ENCODE measurements at regions not wholly inside any gene's neighbourhood (a gene's known extent, or its start where the extent isn't known, plus 50 kb on each side); places are given as distances from the start of the nearest gene placed in this dataset.
"Not testable (repeated sequence)": the region's sequence is repeated elsewhere in the genome, so short reads cannot be mapped to it uniquely, and the experiment has no call there.

DNA sequence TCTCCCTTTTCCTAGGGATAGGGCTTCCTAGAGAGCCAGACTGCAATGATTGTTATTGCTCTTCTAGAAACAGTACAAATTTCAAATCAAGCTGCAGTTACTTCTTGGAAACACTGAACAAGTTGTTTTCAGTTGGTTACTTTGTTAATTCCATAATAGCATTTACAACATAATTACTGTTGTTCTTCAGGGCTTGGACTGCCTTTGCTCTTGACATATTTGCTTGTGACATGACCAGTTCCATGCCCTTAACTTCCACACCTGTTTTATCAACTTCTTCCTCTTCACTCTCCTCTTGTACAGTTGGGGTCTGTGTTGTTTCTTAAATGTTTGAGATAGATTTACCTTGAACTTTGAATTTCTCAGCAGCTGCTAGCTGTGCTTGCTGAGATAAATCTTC lies 104.4 kb downstream of the SEC23IP start:
- DNase-seq (ENCODE audit: low read depth): no peak

DNA sequence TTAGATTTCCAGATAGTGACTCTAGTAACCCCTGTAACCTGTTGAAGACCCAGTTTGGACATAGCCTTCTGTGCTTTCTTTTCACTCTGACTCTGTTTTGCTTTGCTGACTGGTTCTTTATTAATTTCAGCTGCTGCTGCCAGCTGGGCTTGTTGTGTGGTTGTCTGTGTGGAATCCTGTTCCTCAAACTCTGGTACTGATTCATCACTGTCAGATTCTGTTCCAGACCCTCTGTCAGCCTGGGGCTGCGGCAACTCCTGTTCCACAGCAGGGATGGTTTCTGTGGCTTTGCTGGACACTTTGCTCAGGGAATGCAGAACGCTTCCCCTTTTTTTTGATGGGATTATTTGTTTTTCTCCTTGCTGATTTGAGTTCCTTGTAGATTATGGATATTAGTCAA lies 104.9 kb downstream of the SEC23IP start:
- DNase-seq (ENCODE audit: low read depth): no peak

DNA sequence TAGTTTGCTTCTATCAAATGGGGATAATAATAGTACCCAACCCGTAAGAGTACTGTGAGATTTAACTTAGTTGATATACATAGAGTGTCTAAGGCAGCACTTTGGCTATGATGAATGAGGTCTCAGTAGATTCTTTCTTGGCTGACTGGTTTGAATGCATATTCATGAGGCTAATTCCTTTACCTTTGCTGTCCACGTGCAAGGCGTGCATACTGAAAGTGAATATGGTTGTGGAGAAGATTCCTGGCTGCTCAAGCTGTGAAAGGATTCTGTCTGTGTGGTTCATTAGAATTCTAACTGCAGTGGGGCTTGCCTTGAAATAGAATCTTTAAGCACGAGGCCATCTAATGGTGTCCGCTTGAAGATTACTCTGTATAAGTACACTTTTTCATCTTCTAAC lies 110.3 kb downstream of the SEC23IP start:
- DNase-seq (ENCODE audit: low read depth): no peak

DNA sequence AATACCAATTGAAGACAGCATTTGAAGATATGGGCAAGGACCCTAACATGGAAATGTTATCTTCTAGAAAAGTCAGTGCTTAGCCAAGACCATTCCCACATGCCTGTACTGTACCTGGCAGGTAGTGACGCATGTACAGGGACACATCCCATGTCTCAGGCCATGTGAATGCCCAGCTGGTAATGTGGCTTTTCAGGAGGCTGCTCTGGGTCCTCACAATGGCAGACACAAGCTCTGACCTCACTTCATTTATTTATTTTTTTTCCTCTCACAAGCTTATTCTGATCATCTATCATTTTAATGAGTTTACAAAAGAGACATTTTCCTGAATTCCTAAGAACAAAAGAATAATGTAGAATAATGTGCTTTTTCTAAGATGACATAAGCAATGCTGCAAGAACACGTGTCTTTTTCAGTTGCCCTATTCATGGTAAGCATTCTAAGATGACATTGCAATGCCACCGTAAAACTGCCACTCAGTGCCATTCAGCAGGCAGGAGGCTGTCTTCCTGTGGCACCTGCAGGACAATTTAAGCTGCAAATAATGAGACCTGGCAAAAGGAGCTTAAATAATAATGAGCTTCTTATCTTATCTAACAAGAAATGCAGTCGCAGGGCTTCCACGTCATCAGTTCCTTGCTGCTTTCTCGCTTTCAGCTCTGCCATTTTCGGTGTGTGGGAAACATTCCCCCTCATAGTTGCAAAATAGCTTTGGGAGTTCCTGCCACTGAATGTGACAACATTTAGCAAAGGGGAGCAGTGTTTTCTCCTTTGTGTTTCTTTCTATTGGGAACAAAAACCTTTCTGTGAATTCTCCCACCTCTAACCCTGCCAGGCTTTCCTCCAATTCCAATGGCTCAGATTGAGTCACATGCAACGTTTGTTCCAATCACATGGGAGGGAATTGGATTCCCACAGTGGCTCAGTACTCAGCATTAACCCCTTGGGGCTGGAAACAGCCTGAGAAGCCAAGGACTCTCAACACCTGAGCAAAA lies 113.0 kb downstream of the SEC23IP start:
- DNase-seq (ENCODE audit: low read depth): no peak

DNA sequence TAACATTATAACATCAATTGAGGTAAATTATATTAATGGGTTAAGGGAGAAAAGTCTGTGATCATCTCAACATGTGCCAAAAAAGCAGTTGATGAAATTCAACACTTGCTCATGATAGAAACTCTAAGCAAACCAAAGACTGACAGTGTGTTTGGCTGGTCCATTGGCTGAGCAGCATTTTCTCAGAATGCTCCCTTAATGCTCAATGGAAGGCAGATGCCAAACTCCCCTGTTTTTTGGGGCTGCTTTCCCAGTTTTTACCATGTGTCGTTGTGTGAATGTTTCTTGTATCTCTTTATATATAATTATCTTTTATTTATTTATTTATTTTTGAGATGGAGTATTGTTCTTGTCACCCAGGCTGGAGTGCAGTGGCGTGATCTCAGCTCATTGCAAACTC lies 114.7 kb downstream of the SEC23IP start:
- no peak for DNase-seq (ENCODE audit: low read depth)

DNA sequence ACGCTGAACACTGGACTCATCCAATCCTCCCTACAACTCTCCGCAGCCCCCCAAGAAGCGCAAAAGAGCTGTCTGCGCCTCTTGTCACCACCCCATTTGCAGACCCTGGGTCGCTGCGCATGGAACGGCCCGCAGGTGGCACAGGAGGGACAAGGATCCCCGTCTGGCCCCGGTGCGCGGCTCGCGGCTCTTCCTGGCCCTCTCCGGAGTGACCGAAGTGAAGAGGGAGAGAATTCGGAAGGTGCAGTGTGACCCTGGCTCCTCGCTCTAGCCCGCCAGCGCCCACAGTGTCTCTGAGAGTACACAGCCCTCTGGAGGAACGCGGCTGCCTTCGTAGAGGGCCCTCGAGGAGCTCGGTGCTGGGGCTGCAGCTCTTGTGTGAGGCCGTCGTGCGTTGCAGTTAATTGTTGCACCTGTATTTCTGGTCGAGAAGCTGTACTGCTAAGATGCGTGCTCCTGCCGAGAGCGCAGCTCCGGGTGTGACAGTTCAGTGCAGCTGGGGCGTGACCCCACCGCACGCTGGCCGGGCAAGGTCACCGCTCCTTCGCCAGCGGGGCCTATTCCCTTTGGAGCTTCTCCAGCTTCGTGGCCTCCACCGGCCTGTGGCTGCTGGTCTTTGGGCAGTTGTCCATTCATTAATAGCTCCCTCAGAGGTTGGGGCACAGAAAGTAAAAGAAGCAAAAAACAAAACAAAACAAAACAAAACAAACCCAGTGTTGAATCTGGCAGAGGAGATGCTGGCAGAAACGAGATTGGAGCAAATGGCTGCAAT lies 119.0 kb downstream of the SEC23IP start:
- DNase-seq (ENCODE audit: low read depth): no peak

DNA sequence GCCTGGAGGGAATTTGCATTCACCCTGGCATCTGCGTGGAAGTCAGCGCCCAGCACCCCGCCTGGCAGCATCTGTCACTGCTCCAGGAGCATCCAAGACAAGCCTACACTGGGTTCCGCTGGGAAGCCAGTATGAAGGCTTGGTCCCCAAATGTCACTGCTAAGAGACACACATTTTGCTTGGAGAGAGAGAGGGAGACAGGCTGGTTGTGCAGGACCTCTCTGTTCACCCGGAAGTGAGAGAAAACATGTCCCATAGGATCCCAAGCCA lies 119.5 kb downstream of the SEC23IP start:
- no peak for DNase-seq (ENCODE audit: low read depth)

DNA sequence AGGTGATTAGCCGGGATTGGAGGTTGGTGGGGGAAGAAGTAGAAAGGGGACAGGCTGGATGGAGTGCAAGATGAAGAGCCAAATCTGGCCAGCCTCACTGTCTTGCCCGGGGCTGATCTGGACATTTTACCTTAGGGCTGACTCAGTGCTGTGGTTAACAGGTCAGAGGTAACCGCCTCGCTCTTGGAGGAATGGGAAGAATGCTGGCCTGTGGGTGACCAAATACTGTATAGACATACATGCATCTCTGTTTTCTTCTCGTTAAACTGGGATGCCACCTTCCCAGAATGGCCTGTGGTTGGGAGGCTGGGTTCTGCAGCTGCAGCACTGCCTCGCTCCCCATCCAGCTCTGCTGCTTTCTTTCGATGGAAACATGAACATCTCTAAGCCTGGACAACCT lies 120.0 kb downstream of the SEC23IP start:
- no peak for DNase-seq (ENCODE audit: low read depth)

DNA sequence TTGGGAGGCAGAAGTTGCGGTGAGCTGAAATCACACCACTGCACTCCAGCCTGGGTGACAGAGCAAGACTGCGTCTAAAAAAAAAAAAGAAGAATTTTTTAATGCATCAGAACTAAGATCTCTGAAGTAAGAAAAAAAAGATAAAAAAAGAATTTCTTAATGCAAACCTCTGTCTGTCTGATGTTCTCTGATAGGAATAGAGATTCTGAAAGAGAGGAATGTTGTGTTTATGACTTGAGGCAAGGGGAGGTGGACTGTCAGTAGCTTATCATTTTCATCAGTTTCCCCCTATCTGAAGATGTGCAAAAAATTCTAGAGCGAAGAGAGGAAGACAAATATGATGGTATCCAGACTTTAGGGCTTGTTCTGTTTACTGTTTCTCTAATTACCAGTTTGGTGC lies 121.5 kb downstream of the SEC23IP start:
- DNase-seq (ENCODE audit: low read depth): no peak

DNA sequence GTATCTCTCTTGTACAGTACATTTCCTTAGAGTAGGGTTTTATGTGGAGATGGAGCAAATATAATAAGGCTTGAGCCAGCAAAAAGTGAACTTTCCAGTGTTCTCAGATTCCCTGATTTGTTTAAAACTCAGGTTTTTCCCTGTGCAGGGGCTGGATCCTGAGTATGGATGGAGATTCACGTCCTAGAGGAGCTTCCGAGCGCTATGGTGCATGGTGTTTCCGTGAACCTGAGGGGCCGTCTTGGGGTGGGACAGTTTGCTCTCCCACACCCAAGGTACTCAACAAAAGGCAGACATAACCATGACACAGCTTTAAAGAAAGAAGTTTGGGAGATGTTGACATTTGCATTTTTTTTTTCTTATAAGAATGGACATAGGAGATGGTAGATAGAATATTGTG lies 122.5 kb downstream of the SEC23IP start:
- DNase-seq (ENCODE audit: low read depth): no peak

DNA sequence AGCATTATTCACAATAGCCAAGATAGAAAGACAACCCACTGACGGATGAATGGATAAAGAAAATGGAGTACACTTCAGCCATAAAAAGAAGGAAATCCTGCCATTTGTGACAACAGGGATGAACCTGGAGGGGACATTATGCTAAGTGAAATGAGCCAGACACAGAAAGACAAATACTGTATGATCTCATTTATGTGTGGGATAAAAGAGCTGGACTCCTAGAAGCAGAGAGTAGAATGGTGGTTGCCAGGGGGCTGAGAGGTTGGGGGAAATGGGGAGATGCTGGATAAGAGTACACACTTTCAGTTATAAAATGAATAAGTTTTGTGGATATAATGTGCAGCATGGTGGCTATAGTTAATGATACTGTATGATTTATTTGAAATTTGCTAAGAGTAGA lies 124.4 kb downstream of the SEC23IP start:
- DNase-seq (ENCODE audit: low read depth): no peak

DNA sequence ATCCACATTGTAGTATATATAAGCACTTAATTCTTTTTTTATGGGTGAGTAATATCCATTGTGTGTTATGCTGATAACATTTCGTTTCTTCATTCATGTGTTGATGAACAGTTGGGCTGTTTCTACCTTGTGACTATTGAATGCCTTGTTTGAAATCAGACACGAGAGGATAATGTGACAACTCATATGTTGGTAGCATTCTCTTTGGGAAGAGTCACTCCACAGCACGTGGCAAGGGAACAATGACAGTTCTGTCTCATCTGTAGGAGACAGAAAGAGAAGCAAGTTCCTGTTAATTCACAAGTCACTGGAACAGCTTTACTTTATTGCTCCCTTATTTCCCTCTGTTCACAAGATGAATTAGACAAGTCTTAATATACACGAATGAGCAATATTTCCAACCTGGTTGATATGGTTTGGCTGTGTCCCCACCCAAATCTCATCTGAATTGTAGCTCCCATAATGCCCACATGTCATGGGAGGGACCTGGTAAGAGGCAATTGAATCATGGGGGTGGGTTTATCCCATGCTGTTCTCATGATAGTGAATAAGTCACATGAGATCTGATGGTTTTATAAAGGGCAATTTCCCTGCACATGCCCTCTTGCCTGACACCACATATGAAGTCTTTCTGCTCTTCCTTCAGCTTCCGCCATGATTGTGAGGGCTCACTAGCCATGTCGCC lies 125.3 kb downstream of the SEC23IP start:
- DNase-seq (ENCODE audit: low read depth): no peak

DNA sequence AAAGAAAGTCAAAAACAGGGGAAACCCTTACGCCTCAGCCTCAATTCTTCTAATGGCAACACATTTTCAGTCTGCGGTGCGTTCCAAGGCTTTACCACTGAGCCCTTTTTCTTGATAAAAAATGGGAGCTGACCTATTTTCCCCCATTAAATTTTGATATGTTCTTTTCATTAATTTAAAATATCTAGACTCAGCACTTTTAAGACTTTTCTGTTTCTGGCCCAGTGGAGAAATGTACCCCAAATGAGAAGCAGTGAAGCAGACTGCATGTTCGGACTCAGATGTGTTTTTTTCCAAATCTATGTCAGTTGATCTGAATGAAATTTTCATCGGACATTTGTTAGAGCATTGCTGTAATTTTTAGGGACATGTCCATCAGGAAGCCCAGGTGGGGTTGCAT lies 126.2 kb downstream of the SEC23IP start:
- no peak for DNase-seq (ENCODE audit: low read depth)

DNA sequence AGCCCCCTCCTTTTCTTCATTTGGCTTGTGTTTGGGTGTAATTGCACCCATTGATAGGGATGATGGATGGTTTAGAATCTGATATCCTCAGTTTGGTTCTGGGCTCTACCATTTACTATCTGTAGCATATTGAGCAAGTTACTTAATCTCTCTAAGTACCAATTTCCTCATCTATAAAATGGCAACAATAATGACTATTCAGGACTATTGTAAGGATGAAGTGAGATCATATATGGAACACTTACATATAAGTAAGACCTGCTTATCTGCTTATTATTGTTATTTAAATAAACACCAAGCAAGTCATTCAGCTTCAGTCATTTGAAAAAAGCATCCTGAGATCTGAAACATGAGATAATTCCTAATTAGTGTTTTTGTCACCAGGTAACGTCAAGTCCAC lies 127.0 kb downstream of the SEC23IP start:
- DNase-seq (ENCODE audit: low read depth): no peak

DNA sequence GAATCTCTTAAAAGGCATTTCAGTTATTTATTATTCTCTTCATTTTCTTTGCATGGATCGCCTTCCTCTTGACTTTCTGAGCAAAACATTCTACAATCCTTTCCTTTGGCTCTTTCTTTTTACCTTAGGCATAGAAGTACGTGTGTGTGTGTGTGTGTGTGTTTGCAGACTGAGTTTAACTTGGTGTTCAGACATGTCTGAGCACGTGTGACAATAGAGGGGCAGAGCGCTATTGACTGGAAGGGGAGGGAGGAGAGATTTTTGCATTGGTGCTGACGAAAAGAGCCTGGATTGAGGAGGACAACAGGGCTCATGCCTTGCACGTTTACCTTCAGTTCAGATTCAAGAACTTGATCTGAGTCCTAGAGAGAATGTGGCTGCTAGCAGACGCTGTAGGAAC lies 129.8 kb downstream of the SEC23IP start:
- no peak for DNase-seq (ENCODE audit: low read depth)

DNA sequence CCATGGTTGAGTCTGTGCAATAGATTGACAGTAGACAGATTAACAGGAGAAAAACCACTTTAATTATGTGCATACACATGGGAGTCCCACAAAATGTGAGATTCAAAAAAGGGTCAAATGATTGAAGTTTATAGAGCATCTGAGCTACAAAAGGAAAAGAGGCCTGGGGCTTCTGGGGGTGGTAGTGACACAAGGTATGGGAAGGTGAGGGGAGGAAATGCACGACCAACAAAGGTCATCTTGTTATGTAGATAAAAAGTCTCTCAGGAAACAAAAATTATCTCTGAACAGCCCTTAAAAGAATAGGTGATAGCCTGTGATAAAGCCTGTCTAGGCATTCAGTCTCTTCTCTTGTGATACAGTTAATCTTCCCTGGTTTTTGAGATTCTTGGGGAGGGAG lies 141.7 kb downstream of the SEC23IP start:
- DNase-seq (ENCODE audit: low read depth): no peak

DNA sequence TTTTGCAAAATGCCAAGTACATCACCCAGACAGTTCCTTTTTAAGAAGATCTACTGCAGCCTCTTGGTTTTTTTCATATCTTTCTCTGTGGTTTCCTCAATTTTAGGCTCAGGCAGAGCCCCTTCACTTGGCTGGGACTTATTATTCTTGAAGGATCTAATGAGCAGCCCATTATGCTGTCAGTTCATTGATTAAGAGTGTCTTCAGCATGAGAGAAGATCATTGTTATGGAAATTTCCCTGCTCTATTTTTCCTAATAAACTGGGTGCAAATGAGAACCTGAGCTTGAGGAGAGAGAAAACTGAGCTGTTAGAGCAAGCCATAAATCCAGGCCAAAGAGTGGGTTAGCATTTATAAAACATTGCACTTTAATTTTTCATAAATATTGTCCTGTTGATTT lies 146.5 kb downstream of the SEC23IP start:
- DNase-seq (ENCODE audit: low read depth): no peak

DNA sequence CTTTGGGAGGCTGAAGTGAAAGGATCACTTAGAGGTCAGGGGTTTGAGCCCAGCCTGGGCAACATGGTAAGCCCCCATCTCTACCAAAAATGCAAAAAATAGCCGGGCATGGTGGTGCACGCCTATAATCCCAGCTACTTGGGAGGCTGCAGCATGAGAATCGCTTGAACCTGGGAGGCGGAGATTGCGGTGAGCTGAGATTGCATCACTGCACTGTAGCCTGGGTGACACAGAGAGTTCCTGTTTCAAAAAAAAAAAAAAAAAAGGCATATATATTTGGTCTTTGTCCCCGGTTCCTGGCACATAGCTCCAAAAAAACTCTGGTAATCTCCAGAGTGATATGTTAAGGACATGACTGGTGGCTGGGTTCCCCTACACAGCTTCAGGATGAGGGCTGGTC lies 147.3 kb downstream of the SEC23IP start:
- DNase-seq (ENCODE audit: low read depth): no peak

DNA sequence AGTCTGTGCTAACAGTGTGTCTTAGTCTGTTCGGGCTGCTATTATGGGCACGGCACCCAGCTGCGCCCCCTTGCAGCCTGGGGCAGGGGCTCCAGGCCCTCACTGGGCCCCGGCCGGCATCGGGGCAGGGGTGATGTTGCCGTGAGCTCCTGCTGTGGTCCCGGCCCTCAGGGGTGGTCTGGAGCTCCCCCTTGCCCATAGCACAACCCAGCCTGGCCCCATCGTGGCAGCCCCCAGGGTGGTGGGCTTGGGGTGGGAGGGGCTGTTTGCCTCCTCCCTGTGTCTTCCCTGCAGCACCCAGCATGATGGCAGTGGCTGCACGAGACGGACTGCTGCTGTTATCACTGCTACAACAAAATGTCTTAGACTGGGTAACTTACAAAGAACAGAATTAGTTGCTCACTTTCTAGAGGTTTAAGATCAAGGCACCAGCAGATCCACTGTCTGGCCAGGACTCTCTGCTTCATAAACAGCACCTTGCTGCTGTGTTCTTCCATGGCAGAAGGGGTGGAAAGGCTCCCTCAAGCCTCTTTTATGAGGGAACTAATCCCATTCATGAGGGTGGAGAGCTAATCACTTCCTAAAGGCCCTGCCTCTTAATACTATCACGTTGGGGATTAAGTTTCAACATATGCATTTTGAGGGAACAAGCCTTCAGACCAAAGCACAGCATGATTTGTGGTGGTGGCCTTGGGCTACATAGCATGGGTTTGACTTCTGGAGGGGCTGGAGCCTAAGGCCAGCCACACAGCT lies 149.5 kb downstream of the SEC23IP start:
- no peak for DNase-seq (ENCODE audit: low read depth)

DNA sequence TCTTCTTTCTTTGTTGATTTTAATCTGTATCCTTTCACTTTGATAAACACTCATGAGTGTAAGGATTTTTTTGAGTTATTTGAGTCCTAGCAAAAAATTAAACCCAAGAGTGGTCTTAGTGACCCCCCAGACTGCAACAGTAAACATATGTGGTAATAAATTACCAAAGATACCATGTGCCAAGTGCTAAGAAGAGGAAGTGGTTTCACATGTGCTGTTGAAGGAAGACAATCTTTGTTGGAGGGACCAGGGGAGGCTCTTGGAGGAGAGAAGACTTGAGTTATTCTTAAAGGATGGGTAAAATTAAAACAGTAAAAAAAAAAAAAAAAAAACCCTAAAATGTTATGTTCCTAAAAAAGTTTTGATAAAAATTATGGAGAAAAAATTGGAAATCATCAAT lies 150.2 kb downstream of the SEC23IP start:
- no peak for DNase-seq (ENCODE audit: low read depth)

DNA sequence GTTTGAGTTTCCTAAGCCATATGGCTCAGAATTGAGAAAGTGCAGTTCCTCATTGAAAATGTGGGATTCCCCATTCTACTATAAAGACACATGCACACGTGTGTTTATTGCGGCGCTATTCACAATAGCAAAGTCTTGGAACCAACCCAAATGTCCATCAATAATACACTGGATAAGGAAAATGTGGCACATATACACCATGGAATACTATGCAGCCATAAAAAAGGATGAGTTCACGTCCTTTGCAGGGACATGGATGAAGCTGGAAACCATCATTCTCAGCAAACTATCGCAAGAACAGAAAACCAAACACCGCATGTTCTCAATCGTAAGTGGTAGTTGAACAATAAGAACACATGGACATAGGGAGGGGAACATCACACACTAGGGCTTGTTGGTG lies 154.8 kb downstream of the SEC23IP start:
- not testable (repeated sequence) for DNase-seq (ENCODE audit: low read depth)

DNA sequence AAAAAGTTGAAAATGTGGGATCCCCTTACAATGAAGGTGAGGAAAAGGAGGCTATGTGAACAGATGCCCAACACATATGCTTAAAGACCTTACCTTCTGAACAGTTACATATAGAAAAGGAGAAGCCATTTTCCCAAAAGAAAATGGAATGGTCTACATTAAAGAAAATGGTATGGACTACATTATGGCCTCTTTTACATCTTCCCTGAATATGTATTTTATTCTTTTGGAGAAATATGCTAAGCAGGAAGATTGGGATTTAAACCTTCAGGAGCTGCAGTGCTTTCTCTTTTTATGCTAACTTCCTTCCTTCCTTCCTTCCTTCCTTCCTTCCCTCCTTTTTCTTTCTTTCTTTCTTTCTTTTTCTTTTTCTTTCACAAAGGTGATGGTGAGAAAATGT lies 155.4 kb downstream of the SEC23IP start:
- no peak for DNase-seq (ENCODE audit: low read depth)
